ENCODE measurements at regions not wholly inside any gene's neighbourhood (a gene's known extent, or its start where the extent isn't known, plus 50 kb on each side); places are given as distances from the start of the nearest gene placed in this dataset.

- no peak overlapping the region for H3K27ac ChIP-seq (replicated peaks)
- H3K4me3 ChIP-seq (replicated peaks; ENCODE audit: insufficient read depth, low read length) = no peak overlapping the region
- H3K27me3 ChIP-seq (ENCODE audit: insufficient read depth, poor library complexity, severe bottlenecking) = peaks cover 12% of the 10 kb centered on the region
- TF ChIP-seq GABPA (IDR thresholded peaks at IDR 0.05; ENCODE audit: low read depth) = no peak
- no peak for TF ChIP-seq REST (IDR thresholded peaks at IDR 0.05; ENCODE audit: insufficient replicate concordance, low read depth)
- TF ChIP-seq CTCF (IDR thresholded peaks at IDR 0.05; ENCODE audit: insufficient read depth, low read length) = no peak
- no peak for TF ChIP-seq SPI1 (IDR thresholded peaks at IDR 0.05; ENCODE audit: borderline replicate concordance, low read depth)
- no peak for DNase-seq (ENCODE audit: low read depth in 1 of 2, low spot score in 1 of 2)
These were observed 583.8 kb downstream of the CDH26 start for GRCh38 chr20:60541991-60542390.

- H3K27me3 ChIP-seq (ENCODE audit: insufficient read depth, poor library complexity, severe bottlenecking) = peaks cover 12% of the 10 kb centered on the region
- no peak overlapping the region for H3K4me3 ChIP-seq (replicated peaks; ENCODE audit: insufficient read depth, low read length)
- TF ChIP-seq POLR2AphosphoS5 (IDR thresholded peaks at IDR 0.05; ENCODE audit: low read depth) (no peak), REST (IDR thresholded peaks at IDR 0.05; ENCODE audit: insufficient replicate concordance, low read depth) (no peak), SPI1 (IDR thresholded peaks at IDR 0.05; ENCODE audit: borderline replicate concordance, low read depth) (no peak), CTCF (IDR thresholded peaks at IDR 0.05; ENCODE audit: insufficient read depth, low read length) (no peak), GABPA (IDR thresholded peaks at IDR 0.05; ENCODE audit: low read depth) (no peak)
These were observed 585.4 kb downstream of the CDH26 start for GRCh38 chr20:60543598-60543997.

GRCh38 chr20:60553095-60553494, 594.9 kb downstream of the CDH26 start:
- Histone ChIP-seq H3K4me3 (replicated peaks; ENCODE audit: insufficient read depth, low read length) (no peak overlapping the region), H3K27me3 (ENCODE audit: insufficient read depth, poor library complexity, severe bottlenecking) (peaks cover 5% of the 10 kb centered on the region), H3K27ac (replicated peaks) (no peak overlapping the region)
- DNase-seq (ENCODE audit: low read depth in 1 of 2, low spot score in 1 of 2) = no peak
- TF ChIP-seq REST (IDR thresholded peaks at IDR 0.05; ENCODE audit: insufficient replicate concordance, low read depth) = no peak
- TF ChIP-seq CTCF (IDR thresholded peaks at IDR 0.05; ENCODE audit: insufficient read depth, low read length) = no peak
- TF ChIP-seq SPI1 (IDR thresholded peaks at IDR 0.05; ENCODE audit: borderline replicate concordance, low read depth) = no peak
- no peak for TF ChIP-seq POLR2AphosphoS5 (IDR thresholded peaks at IDR 0.05; ENCODE audit: low read depth)
- TF ChIP-seq GABPA (IDR thresholded peaks at IDR 0.05; ENCODE audit: low read depth) = no peak

More at GRCh38 chr20:60543598-60543997, 585.4 kb downstream of the CDH26 start:
- DNase-seq (ENCODE audit: low read depth in 1 of 2, low spot score in 1 of 2) = no peak
- H3K27ac ChIP-seq (replicated peaks) = no peak overlapping the region

Data from HL-60 (cell line).